ENCODE measurements at regions not wholly inside any gene's neighbourhood (a gene's known extent, or its start where the extent isn't known, plus 50 kb on each side); places are given as distances from the start of the nearest gene placed in this dataset.

DNA sequence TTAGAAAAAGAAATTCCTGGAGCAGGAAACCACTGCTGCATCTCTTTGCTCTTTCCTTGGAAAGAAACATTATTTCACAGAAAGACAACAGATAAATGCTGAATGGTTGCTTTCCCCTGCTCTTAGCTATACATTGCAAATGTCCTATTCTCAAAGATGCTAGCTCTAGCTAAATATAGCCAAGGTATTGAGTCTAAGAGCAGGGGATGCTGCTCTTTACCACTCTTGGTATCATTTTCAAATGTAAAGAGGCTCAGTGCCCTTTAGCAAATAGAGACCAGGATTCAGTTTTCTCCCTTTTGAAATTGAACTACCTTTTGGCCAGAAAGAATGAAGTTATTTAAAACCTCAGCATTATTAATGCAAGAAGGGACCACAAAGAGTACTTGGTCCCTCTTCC, 104.0 kb upstream of the FUT8 start:
- Mint-ChIP-seq H3K4me3 (no peak overlapping the region), H3K4me1 (peaks cover 37% of the 10 kb centered on the region), H3K9me3 (peaks cover 2% of the 10 kb centered on the region), H3K36me3 (peaks cover 22% of the 10 kb centered on the region), H3K27ac (no peak overlapping the region), H3K27me3 (no peaks in the 10 kb centered on the region)
- POLR2A ChIA-PET = interaction anchor here (1.1 to 1.4 kb wide), 2 partner anchors 28 to 103 kb away, joined by 3 to 5 read pairs; no protein-coding TSS in a partner anchor
- DNase-seq = no peak
- ATAC-seq (ENCODE audit: low read depth) = no peak

DNA sequence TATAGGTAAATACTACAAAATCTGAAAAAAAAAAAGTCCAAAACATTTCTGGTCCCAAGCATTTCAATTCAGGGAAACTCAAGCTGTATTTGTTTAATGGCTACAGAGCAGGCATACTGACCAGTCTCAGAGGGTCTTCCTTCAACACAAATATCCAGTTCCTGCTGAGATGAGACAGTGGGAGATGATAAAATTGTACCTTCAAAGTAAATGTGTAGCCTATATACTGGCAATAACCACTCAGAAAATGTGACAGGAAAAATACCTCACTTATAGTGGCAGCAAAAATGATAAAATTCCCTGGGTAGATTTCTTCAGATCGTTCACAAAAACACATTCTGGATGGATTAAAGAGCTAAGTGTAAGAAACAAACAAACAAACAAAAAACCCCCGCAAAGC, 102.0 kb upstream of the FUT8 start:
- Mint-ChIP-seq H3K4me3 (no peak overlapping the region), H3K4me1 (peaks cover 32% of the 10 kb centered on the region), H3K36me3 (peaks cover 19% of the 10 kb centered on the region), H3K27ac (no peak overlapping the region), H3K27me3 (no peaks in the 10 kb centered on the region), H3K9me3 (peaks cover 2% of the 10 kb centered on the region)
- POLR2A ChIA-PET = interaction anchor here (1.1 kb wide), 1 partner anchor 9 kb away, joined by 3 read pairs; no protein-coding TSS in a partner anchor
- no peak for DNase-seq
- no peak for ATAC-seq (ENCODE audit: low read depth)

- Mint-ChIP-seq H3K4me3 (no peak overlapping the region), H3K4me1 (peaks cover 28% of the 10 kb centered on the region), H3K27me3 (no peaks in the 10 kb centered on the region), H3K27ac (no peak overlapping the region), H3K9me3 (peaks cover 8% of the 10 kb centered on the region), H3K36me3 (peaks cover 24% of the 10 kb centered on the region)
- DNase-seq = no peak
- ATAC-seq (ENCODE audit: low read depth) = no peak
- POLR2A ChIA-PET = no interaction called here
Measured at GRCh38 chr14:65312859-65313258, 99.7 kb upstream of the FUT8 start.

DNA sequence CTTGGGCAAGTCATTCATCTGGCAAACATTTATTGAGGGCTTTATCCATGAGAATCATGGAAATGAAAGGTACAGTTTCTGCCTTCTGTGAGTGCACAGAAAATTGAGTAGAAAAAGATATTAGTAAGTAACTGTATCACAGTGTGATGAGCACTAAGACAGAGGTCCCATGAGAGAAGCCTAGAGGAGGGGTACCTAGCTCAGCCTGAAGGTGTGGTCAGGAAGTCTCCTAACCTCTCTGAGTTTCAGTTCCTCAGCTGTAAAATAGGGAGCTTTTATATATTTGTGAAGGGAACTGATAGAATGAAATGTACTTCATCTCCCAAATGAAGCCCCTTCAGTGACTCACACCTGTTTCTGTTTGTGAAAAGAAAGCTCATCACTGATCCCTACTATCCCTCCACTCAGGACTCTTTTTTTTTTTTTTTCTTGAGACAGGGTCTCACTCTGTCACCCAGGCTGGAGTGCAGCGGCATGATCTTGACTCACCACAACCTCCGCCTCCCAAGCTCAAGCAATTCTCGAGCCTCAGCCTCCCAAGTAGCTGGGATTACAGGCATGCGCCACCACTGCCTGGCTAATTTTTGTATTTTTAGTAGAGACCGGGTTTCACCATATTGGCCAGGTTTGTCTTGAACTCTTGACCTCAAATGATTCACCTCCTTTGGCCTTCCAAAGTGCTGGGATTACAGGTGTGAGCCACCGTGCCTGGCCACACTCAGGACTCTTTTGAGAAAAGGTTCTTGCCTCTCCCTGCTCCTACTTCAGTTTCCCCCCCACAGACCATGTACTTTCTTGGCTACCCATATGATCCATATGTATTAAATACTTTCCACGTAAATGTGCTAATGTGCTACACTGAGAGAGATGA, 93.7 kb upstream of the FUT8 start:
- peaks cover 7% of the 10 kb centered on the region for H3K9me3 Mint-ChIP-seq
- peak overlapping the region; percentile 29 for H3K4me3 Mint-ChIP-seq
- POLR2A ChIA-PET = interaction anchor here (0.6 to 4.9 kb wide), 10 partner anchors 8 to 152 kb away, joined by 3 to 37 read pairs (median 5); partner anchors contain the start of gene FUT8
- DNase-seq (no peak), ATAC-seq (ENCODE audit: low read depth) (peak; percentile 34)
- H3K4me1 Mint-ChIP-seq = peaks cover 63% of the 10 kb centered on the region
- peak overlapping the region; percentile 84 for H3K27ac Mint-ChIP-seq
- H3K36me3 Mint-ChIP-seq = peaks cover 15% of the 10 kb centered on the region
- H3K27me3 Mint-ChIP-seq = no peaks in the 10 kb centered on the region

- no peak for ATAC-seq (ENCODE audit: low read depth)
- H3K9me3 Mint-ChIP-seq = peaks cover 7% of the 10 kb centered on the region
- peak overlapping the region; percentile 25 for H3K4me3 Mint-ChIP-seq
Measured at GRCh38 chr14:65320661-65321308, 91.7 kb upstream of the FUT8 start.

DNA sequence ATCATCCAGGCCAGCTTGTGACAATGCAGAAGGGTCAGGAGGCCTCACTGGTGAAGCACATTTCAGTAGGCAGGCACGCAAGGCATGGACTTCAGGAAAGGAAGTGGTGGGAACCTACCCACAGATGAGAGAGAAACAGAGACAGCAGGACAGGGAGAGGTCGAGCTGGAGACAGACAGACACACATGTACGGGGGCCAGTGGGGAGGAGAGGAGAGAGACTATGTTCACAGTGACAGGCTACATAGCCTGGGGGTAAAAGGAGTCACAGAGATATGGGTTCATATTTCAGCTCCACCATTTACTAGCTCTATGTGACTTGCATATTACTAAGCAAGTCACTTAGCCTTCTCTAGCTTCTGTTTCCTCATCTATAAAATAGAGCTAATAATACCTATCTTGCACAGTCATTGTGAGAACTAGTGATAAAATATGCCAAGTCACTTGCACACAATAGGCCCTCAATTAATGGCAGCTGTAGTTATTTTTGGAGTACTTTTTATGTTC, 91.1 kb upstream of the FUT8 start:
- Mint-ChIP-seq H3K27me3 (no peaks in the 10 kb centered on the region), H3K36me3 (peaks cover 13% of the 10 kb centered on the region), H3K9me3 (peaks cover 2% of the 10 kb centered on the region), H3K4me1 (peaks cover 53% of the 10 kb centered on the region), H3K4me3 (peak overlapping the region; percentile 25), H3K27ac (peak overlapping the region; percentile 84)
- peak; percentile 90 for ATAC-seq (ENCODE audit: low read depth)
- POLR2A ChIA-PET = interaction anchor here (0.8 to 4.9 kb wide), 8 partner anchors 12 to 39 kb away, joined by 3 to 37 read pairs (median 7); no protein-coding TSS in a partner anchor
- no peak for DNase-seq

More at GRCh38 chr14:65320661-65321308, 91.7 kb upstream of the FUT8 start:
- Mint-ChIP-seq H3K4me1 (peaks cover 52% of the 10 kb centered on the region), H3K36me3 (peaks cover 15% of the 10 kb centered on the region), H3K27me3 (no peaks in the 10 kb centered on the region), H3K27ac (peak overlapping the region; percentile 84)
- POLR2A ChIA-PET = interaction anchor here (0.6 to 4.9 kb wide), 7 partner anchors 8 to 38 kb away, joined by 3 to 37 read pairs (median 8); no protein-coding TSS in a partner anchor
- DNase-seq = no peak

DNA sequence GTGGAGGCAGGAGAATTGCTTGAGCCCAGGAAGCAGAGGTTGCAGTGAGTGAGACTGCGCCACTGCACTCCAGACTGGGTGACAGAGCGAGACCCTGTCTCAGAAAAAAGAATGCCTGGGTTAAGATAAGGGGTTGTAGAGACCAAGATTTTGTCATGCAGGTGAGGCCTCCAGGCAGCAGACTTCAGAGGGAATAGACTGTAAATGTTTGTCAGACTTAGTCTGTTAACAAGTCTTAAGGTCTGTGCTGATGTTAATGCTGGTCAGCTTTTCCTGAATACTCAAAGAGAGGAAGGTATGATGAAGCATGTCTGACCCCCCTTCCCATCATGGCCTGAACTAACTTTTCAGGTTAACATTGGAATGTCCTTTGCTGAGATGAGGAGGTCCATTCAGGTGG, 83.0 kb upstream of the FUT8 start:
- Mint-ChIP-seq H3K36me3 (peaks cover 17% of the 10 kb centered on the region), H3K27ac (no peak overlapping the region), H3K4me3 (no peak overlapping the region), H3K27me3 (no peaks in the 10 kb centered on the region), H3K9me3 (peaks cover 3% of the 10 kb centered on the region), H3K4me1 (peaks cover 31% of the 10 kb centered on the region)
- POLR2A ChIA-PET = interaction anchor here (1.3 to 1.4 kb wide), 2 partner anchors 9 to 11 kb away, joined by 3 read pairs; no protein-coding TSS in a partner anchor
- DNase-seq = no peak
- ATAC-seq (ENCODE audit: low read depth) = no peak

DNA sequence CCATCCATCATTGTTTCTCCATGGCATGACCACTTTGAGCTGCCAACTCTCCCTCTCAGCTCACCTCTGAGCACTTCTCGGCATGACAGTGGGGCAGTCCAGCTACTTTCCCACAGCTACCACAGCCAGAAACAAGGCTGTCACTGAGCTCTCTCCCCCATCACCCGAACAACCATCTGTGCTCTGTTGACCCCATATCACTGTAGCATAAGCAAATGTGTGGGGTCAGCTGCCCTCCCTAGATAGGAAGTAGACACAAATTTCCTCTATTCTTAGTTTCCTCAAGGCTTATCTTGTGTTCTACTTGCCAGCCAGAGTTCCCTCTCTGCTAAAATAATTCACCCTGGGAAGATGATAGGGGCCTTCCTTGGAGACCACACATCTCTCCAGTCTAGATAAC, 82.6 kb upstream of the FUT8 start:
- H3K4me3 Mint-ChIP-seq = no peak overlapping the region
- peaks cover 17% of the 10 kb centered on the region for H3K36me3 Mint-ChIP-seq
- ATAC-seq (ENCODE audit: low read depth) = no peak
- H3K27me3 Mint-ChIP-seq = no peaks in the 10 kb centered on the region
- peaks cover 35% of the 10 kb centered on the region for H3K4me1 Mint-ChIP-seq
- POLR2A ChIA-PET = interaction anchor here (1.3 to 1.4 kb wide), 2 partner anchors 9 to 12 kb away, joined by 3 read pairs; no protein-coding TSS in a partner anchor
- no peak overlapping the region for H3K27ac Mint-ChIP-seq
- peaks cover 3% of the 10 kb centered on the region for H3K9me3 Mint-ChIP-seq
- DNase-seq = no peak

- peaks cover 39% of the 10 kb centered on the region for H3K4me1 Mint-ChIP-seq
- H3K27ac Mint-ChIP-seq = peak overlapping the region; percentile 19
- ATAC-seq (ENCODE audit: low read depth) (no peak), DNase-seq (no peak)
- peaks cover 3% of the 10 kb centered on the region for H3K9me3 Mint-ChIP-seq
- peaks cover 17% of the 10 kb centered on the region for H3K36me3 Mint-ChIP-seq
- H3K4me3 Mint-ChIP-seq = no peak overlapping the region
- POLR2A ChIA-PET = interaction anchor here (1.4 kb wide), 1 partner anchor 12 kb away, joined by 3 read pairs; no protein-coding TSS in a partner anchor
- H3K27me3 Mint-ChIP-seq = no peaks in the 10 kb centered on the region
Measured at GRCh38 chr14:65330416-65330815, 82.1 kb upstream of the FUT8 start.

DNA sequence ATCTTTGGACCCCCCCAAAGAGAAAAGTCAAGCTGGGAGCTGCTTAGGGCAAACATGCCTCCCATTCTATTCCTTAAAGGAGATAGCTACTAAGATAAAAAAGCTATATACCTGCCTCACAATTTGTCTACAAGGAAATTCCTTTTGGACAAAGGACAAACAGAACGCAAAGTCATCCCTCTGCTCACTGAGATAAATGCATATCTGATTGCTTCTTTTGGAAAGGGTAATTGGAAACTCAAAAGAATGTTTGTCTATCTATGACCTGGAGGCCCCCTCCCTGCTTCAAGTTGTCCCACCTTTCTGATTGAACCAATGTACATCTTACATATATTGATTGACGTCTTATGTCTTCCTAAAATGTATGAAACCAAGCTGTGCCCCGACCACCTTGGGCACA, 80.9 kb upstream of the FUT8 start:
- Mint-ChIP-seq H3K27me3 (no peaks in the 10 kb centered on the region), H3K4me1 (peaks cover 48% of the 10 kb centered on the region), H3K9me3 (peaks cover 3% of the 10 kb centered on the region), H3K4me3 (no peak overlapping the region), H3K36me3 (peaks cover 15% of the 10 kb centered on the region), H3K27ac (peak overlapping the region; percentile 28)
- POLR2A ChIA-PET = no interaction called here
- no peak for ATAC-seq (ENCODE audit: low read depth)
- DNase-seq = no peak

- peak overlapping the region; percentile 28 for H3K27ac Mint-ChIP-seq
- peaks cover 3% of the 10 kb centered on the region for H3K9me3 Mint-ChIP-seq
- no peak for ATAC-seq (ENCODE audit: low read depth)
- POLR2A ChIA-PET = interaction anchor here (0.6 to 2.3 kb wide), 4 partner anchors 11 to 584 kb away, joined by 3 to 8 read pairs (median 3); no protein-coding TSS in a partner anchor
- H3K36me3 Mint-ChIP-seq = peaks cover 15% of the 10 kb centered on the region
- H3K4me3 Mint-ChIP-seq = no peak overlapping the region
- H3K27me3 Mint-ChIP-seq = no peaks in the 10 kb centered on the region
- no peak for DNase-seq
- H3K4me1 Mint-ChIP-seq = peaks cover 49% of the 10 kb centered on the region
Measured at GRCh38 chr14:65332141-65332871, 80.2 kb upstream of the FUT8 start.

- Mint-ChIP-seq H3K4me3 (peak overlapping the region; percentile 21), H3K4me1 (peaks cover 57% of the 10 kb centered on the region), H3K9me3 (peaks cover 3% of the 10 kb centered on the region), H3K27ac (peak overlapping the region; percentile 85), H3K27me3 (no peaks in the 10 kb centered on the region), H3K36me3 (peaks cover 17% of the 10 kb centered on the region)
- no peak for ATAC-seq (ENCODE audit: low read depth)
- no peak for DNase-seq
- POLR2A ChIA-PET = interaction anchor here (1.0 to 2.3 kb wide), 4 partner anchors 12 to 46 kb away, joined by 3 to 8 read pairs (median 4); no protein-coding TSS in a partner anchor
Measured at GRCh38 chr14:65333943-65334687, 78.4 kb upstream of the FUT8 start.

All from activated naive CD8-positive, alpha-beta T cell treated with anti-CD3 and anti-CD28 coated beads, Interleukin-2, amount 10 ng/mL, durations not matched to agents 7 days and 5 days (primary cell).